Activated CD4-positive, alpha-beta T cell treated with anti-CD3 and anti-CD28 coated beads, Interleukin-2, Interleukin-4, amounts not matched to agents 100 ng/mL and 50 ng/mL, durations not matched to agents 16 hours and 8 hours (primary cell): ENCODE measurements at regions not wholly inside any gene's neighbourhood (a gene's known extent, or its start where the extent isn't known, plus 50 kb on each side); places are given as distances from the start of the nearest gene placed in this dataset.
"Not testable (repeated sequence)": the region's sequence is repeated elsewhere in the genome, so short reads cannot be mapped to it uniquely, and the experiment has no call there.

ENCODE experiments used
- DNase-seq: peaks from one replicate; pipeline ENCODE4 v3.0.0-alpha.2; 2020; ENCODE audit warnings: low spot score

- not testable (repeated sequence) for DNase-seq
Observed at GRCh38 chr9:39674437-39675210, 319.2 kb downstream of the SPATA31A1 start.

DNA sequence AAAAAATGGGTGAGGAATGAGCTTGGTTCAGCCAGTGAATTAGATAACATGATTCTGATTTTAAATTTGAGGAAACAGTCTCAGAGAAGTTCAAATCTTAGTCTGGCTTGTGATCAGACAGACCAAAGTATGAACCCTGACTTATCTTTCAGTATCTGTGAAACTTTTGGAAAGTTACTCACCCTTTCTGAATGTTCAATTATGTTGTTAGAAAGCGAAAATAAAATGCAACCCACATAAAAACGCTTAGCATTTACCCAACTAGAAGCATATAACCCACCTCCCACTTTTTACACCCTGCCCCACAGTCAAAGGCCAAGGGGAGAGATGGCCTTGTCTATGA, 319.7 kb downstream of the SPATA31A1 start:
- DNase-seq: not testable (repeated sequence)

DNA sequence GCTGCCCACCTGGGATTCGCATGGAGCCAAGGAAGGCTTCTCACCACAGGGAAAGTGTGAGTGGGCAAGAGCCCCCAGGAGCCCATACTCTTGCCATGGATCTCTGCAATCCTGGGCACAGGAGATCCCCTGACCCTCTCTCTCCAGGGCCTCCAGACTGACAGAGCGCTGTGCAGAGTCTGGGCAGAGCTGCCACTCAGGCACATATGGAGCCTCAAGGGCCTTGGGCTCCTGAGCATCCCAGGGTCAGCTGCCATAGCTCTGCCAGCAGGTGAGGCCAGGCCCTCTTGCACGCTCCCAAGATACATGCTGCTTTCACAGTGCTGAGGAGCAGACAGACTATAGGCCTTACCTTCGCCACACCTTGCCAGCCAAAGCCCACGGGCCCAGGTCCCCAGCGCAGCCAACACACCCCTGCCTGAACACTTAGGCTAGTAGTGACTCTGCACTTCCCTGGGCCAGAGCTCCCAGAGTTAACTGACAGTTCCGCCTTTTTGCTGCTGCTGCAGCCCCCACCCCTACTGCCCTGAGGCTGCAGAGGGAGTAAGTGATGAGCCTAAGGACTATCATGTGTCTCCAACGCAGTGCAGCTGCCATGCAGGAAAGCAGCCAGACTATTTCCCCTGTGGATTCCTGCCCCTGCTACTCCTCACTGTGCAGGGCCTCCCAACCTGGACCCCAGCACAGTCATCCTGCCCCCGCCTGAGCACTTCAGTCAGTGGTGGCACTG, 323.2 kb downstream of the SPATA31A1 start:
- DNase-seq: not testable (repeated sequence)

GRCh38 chr9:39680694-39681401, 325.4 kb downstream of the SPATA31A1 start:
- DNase-seq: not testable (repeated sequence)

- not testable (repeated sequence) for DNase-seq
Observed at GRCh38 chr9:39728862-39729261, 373.4 kb downstream of the SPATA31A1 start.

DNA sequence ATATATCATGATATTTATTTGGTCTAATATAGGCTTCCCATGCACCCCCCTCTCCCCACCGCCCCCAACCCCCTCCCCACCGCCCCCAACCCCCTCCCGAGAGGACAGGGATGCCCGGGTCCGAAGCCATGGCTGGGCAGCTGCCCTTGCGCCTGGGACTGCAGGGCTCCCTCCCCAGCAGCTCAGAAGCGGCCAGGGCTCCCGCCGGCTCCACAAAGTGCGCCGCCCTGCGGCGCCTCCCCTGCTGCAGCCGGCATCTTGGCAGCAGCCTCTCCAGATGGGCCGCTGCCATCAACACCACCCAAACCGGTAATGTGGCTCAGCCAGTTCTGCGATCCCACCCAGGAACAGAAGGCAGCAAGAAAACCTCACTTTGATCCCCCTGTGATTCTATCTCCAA, 389.4 kb downstream of the SPATA31A1 start:
- not testable (repeated sequence) for DNase-seq

GRCh38 chr9:39775570-39775969, 420.1 kb downstream of the SPATA31A1 start:
- DNase-seq: not testable (repeated sequence)

DNA sequence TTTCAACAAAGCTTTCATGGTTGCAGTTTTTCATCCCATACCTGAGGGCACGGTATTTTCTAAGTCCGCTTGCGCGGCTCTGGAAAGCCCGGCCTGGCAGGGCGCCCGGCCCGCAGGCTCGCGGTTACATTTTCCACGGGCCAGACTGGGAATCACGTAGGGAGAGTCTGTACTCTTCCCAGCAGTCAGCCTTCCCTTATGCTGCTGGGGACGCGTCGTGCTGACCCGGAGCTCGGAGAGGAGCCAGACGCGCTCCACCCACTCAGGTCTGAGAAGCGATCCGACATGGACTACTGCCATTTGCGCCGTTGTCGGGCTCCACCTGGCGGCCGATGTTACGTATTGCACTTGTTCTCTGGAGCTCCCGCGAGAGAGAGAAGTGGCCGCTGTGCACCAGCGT, 435.9 kb downstream of the SPATA31A1 start:
- DNase-seq: not testable (repeated sequence)

GRCh38 chr9:39797935-39798334, 442.5 kb downstream of the SPATA31A1 start:
- not testable (repeated sequence) for DNase-seq

GRCh38 chr9:39799252-39799651, 443.8 kb downstream of the SPATA31A1 start:
- DNase-seq: not testable (repeated sequence)

DNA sequence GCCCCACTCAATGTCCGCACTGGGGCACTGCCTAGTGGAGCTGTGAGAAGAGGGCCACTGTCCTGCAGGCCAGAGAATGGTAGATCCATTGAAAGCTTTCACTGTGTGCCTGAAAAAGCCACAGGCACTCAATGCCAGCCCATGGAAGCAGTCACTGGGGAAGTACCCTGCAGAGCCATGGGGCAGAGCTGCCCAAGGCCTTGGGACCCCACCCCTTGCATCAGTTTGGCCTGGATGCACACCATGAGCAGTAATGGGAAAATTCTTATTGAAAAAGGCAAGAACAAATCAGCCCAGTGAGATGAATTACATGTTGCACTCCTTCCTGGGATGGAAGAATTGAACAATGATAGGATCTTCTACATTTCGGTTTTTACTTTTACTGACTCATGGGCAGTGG, 447.1 kb downstream of the SPATA31A1 start:
- not testable (repeated sequence) for DNase-seq

DNA sequence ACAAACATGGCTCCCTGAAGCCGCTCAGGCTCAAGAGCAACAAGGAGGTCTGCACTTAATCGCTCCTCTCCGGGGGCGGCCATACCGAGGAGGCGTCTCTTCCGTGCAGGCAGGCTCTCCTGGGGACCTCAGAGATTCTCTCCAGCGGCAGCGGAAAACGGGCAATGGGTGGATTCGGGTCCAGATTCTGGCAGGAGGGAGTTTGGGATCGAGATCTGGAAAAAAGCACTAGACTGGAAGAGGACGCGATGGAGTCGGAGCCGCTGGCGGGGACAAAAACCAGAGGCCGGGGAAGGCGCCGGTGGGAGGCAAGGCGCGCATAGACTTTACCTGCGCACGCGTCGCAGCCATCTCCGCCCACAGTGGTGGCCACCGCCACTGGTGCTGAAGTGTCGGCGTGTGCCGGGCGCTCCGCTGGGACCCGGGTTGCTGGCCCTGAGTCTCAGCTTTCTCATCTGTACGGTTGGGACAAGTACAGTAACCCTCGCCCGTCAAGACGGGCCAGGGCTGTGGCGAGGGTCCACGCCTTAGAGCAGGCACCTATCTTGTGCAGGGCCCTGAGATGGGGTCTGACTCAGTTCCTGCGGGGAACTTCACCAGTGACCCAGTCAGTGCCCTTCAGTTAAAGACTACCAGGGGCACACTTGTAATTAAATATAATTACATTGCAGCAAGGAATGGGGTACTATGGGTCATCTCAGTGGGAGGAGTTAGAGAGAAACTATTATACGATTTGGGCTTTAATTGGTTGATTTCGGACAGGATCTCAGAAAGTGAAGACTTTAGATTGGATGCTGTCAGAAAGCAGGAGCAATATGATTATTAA, 454.1 kb downstream of the SPATA31A1 start:
- peak; percentile 28 for DNase-seq

- DNase-seq: not testable (repeated sequence)
Observed at GRCh38 chr9:39810401-39810800, 454.9 kb downstream of the SPATA31A1 start.

DNA sequence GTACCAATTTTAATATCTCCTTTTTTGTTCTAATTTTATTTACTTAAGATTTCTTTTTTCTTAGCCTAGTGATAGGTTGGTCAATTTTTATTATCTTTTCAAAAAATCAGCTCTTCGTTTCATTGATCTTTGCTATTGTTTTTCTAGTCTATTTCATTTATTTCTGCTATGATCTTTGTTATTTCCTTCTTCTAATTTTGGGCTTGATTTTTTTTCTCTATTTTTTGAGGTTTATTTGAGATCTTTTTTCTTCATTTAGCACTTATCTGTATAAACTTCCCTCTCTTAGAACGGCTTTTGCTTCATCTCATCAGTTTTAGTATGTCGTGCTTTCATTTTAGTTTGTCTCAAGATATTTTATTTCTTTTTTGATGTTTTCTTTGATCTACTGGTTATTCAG, 456.1 kb downstream of the SPATA31A1 start:
- DNase-seq: not testable (repeated sequence)

DNA sequence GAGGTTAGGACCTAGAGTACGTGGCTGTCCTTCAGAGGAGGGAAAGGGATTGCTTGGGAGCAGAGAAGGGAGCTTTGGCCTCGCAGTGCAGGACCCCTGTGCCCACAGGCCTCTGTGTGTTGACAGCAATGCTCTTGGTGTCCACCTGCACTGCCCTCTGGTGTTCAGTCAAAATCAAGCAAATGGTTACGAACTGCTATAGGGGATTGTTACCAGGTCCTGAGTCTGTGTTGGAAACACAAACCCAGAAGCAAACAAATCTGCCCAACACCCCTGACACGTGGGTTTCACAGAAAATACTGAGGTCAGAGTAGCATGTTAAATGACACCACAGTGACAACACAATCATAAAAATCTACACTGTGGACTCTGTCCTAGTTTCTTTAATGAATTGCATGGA, 473.0 kb downstream of the SPATA31A1 start:
- DNase-seq: not testable (repeated sequence)
